A172 (cell line): ENCODE measurements at regions not wholly inside any gene's neighbourhood (a gene's known extent, or its start where the extent isn't known, plus 50 kb on each side); places are given as distances from the start of the nearest gene placed in this dataset.
A peak's percentile ranks its signal among the peaks of the same experiment; 100 is the strongest.

Source experiments
- DNase-seq: peaks from one replicate; pipeline ENCODE4 v3.0.0-alpha.2; 2015; ENCODE audit warnings: low spot score

DNA sequence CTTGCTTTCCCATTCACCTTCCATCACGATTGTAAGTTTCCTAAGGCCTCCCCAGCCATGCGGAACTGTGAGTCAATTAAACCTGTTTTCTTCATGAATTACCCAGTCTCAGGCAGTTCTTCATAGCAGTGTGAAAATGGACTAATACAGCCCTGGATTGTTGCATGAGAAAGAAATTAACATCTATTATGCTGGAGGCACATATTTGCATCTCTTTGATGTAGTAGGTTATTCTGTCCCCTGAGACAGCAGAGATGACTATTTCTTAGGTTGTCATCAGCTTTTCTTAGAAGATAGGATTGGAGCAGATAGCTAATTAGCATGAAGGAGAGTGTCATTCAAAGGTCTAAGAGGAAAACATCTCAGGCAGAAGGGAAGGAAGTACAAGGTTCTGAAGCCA is 166.2 kb downstream of the OMA1 start:
- DNase-seq = no peak

DNA sequence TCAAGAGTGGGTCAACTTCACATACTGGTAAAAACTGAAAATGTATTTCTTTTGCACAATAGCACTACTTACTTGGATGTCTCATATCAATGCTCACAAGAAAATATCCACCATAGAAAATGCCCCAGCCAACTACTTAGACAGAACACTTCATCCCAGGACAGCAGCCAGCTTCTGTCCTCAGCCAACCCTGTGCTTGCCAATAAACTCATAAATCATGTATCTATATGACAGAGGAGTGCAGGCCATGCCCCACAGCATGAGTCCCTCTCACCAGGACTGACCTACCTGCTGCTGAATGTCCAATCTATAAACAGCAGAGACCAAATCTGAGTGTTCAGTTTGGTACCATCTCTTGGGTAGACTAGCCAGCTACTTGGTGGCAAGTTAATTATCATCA is 179.3 kb downstream of the OMA1 start:
- no peak for DNase-seq

- no peak for DNase-seq
Observed at GRCh38 chr1:58365328-58365727, 181.2 kb downstream of the OMA1 start.

GRCh38 chr1:58363585-58363984 is 182.9 kb downstream of the OMA1 start:
- peak; percentile 7 for DNase-seq

DNA sequence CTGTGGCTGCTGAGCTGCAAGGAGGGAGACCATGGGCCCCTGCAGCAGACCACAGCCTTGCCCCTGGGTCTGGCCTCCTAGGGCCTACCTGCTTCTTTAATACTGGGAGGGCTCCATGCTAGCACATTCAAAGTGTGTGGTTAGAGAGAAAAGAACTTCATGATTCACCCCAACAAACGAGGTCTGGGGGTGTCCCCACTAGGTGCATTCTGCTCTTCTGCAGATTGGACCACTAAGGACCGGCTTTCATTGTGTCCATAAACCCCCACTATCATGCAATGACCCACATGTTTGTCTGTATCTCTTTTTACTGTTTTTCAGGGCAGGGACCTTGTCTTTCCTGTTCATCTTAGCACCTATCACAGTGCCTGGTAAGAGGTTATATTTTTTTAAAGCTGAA is 185.4 kb downstream of the OMA1 start:
- no peak for DNase-seq

DNA sequence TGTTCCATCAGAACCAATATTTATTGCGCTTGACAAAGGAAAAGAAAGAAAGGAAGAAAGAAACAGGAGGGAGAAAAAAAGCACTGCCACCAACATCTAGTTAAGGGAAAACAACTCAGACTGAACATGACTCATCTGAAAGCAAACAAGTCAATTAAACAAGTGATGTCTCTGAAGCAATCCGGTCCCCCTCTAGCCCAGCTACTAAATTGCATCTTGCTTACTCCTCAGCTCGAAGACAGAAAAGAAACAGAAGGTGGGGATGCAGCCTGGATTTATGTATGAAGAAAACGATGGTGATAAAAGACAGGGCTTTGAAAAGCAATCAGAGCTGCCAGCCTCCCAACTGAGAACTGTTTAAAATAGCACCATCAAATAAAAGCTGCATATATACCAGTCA is 188.2 kb downstream of the OMA1 start:
- peak; percentile 33 for DNase-seq

- no peak for DNase-seq
Observed at GRCh38 chr1:58356402-58356801, 190.1 kb downstream of the OMA1 start.

DNA sequence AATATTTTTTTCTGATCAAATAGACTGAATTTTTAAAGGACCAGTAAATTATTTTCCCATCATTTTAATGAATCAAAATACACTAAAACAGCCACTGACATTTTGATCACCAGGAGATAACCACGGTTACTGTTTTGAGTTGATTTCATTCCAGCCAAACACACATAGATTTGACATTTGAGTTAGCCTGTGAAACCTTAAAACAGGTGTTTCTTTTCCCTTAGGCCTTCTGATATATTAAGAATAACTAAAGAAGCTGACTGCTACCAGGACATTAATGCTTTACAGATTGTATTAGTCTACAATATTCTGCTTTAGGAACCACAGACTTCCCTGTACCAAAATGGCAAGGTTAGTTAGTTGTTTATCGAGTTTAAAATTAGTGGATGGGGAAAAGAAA is 193.4 kb downstream of the OMA1 start:
- no peak for DNase-seq

DNA sequence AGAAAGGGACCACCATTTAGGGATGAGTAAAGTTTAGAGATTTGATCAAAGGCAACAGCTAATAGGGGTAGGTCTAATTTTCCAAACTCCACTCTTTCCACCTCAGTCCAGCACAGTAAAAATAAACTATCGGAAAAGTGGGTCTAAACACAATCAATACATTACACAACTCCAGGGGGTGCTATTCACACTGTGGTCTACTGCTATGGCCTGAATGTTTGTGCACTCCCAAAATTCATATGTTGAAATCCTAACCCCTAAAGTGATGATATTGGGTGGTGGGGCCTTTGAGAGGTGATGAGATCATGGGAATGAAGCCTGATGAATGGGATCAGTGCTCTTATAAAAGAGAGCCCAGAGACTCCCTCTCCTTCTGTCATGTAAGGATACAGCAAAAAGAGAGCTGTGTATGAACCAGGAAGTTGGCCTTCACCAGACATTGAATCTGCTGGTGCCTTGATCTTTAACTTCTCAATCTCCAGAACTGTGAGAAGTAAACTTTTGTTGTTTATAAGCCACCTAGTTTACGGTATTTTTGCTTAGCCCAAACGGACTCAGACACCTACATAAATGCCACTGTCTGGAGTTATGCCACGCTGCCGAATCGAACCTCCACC is 193.9 kb downstream of the OMA1 start:
- no peak for DNase-seq

GRCh38 chr1:58346036-58346355 is 200.5 kb downstream of the OMA1 start:
- no peak for DNase-seq

GRCh38 chr1:58345215-58346035 is 201.1 kb downstream of the OMA1 start:
- no peak for DNase-seq

- DNase-seq = no peak
Observed at GRCh38 chr1:58340185-58340584, 206.3 kb downstream of the OMA1 start.

- DNase-seq = no peak
Observed at GRCh38 chr1:58338081-58338480, 208.4 kb downstream of the OMA1 start.

DNA sequence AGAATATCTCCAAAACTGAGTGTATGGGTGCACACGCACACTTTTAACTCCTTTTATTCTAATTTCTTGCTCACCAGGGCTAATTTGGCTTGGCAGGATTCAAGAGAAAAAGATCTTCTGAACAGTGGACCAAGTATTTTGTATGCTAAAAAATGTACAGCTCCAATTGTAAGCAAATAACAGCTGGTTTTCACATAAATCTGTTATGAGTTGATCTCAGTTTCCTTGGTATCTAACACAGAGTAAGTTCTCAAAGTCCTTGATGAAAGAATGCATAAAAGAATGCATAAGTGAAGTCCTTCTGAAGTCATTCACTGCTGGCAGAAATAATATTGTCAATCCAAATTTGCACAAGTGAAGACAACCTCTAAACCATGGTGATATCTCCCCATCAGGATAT is 213.0 kb downstream of the OMA1 start:
- DNase-seq = no peak

DNA sequence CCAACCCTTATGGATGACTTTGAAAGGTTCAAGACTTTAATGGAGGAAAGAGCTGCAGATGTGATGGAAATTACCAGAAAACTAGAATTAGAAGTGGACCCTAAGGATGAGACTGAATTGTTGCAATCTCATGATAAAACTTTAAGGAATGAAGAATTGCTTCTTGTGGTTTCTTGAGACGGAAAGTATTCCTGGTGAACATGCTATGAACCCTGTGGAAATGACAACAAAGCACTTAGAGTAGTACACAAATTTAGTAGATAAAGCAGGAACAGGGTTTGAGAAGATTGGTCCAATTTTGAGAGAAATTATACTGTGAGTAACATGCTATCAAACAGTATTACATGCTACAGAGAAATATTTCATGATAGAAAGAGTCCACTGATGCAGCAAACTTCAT is 215.4 kb downstream of the OMA1 start:
- no peak for DNase-seq

GRCh38 chr1:58325866-58326265 is 220.7 kb downstream of the OMA1 start:
- DNase-seq = no peak

DNA sequence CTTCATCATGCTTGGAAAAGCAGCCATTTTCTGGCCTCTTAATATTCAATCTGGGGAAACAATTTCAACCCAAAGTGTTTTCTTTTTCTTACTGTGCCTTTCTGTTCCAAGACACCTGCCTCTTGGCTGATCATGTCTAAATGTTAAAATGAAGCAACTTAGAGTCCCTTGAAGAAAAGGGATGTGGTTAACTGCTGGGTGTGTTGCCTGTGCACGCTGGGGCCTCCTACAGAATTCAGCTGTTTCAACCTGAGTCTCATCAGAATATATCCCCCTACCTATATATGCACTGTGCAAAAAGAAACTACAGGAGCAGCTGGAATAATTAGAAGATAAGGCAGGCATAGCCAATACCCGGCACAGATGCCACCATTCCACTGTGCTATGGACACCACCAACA is 222.0 kb downstream of the OMA1 start:
- DNase-seq = no peak

GRCh38 chr1:58318157-58319005 is 228.1 kb downstream of the OMA1 start:
- DNase-seq = no peak

DNA sequence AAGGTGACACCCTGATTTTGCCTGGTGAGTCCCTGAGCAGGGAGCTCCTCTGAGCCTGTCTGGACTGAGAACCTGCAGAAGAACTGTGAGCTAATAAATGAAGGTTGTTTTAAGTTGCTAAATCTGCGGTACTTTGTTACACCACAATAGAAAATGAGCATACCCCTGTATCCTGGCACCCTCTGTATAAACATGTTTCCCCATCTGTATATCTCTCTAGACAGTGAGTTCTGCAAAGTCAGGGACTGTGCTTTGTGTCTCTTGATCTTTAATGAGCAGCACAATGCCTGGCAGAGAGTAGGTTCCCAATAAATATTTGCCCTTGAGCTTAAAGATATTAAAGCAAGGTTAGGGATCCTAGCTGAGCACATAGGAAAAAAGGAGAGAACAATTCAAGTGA is 228.8 kb downstream of the OMA1 start:
- DNase-seq = no peak

DNA sequence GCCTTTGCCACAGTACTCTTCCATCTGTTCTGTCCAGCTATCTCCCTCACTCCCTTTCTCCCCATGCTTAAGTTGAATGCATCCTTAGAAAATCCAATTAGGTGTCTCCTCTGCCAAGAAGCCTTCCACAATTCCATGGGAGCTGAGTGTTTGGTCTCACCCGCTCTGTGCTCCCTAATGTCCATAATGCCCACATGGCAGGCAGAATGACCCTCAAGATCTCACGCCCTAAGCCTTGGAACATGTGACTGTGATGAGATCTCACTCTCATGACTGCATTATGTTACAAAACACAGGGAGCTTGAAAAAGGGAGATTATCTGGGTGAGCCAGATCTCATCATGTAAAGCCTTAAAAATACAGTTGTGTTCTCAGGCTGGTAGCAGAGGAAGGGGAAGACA is 229.4 kb downstream of the OMA1 start:
- DNase-seq = no peak

DNA sequence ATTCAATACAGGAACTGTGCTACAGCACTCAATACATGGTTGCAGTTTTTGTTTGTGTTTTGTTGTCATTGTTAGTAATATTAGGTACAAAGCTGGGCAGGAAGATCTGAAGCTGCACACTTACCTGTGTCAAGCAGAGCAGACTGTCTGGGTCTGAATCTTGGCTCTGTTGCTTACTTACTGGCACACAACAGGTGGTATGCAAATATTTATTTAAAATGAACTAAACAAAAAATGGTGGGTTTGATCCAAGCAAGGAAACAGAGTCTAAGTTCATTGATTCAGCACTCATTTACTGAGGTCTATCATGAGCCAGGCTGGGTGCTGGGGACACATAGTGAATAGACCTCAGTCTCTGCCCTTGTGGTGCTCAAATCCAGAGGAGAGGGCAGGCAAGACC is 230.4 kb downstream of the OMA1 start:
- DNase-seq = no peak

DNA sequence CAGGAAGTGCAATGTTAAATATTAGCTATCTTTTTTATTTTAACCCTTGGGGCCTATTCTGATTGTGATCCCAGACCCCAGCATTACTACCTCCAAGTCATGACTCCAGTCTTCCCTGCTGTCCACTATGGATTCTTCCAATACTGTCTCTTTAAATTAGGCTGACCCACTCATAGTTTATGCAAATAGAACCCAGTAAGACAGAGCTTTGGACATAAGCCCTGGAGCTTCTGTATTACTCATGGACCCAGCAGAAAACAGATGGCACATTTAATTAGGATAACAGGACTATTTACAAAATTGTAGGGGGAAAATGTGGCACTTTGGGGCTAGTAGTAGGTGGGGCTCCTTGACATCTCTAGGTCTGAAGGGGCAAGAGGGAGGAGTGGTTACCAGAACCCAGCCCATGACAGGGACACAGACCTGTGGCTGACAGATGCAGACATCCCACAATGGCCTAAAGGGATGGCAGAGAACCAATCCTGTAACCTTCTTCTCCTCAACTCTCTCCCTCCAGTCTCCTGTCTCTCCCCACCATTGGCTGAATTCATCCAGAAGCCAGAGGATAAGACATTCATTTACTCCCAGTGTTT is 233.5 kb downstream of the OMA1 start:
- no peak for DNase-seq

DNA sequence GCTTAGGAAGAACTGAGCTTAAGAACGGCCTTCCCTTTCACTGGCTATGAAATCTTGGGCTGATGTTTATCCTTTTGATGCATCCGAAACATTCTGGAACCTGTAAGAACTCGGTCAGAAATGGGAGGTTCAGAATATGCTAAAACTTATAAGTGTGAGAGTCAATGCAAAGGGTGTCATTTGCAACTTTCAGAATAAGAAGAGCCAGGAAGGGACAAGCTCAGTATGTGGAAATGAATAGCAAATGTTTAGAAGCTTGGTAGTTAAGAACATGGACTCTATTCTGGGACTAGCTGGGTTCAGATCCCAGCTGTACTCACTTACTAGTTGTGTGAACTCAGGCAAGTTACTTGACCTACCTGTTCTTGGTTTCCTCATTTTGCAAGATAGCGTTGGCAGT is 234.1 kb downstream of the OMA1 start:
- DNase-seq = no peak
